GM19452 (cell line): ENCODE measurements at regions not wholly inside any gene's neighbourhood (a gene's known extent, or its start where the extent isn't known, plus 50 kb on each side); places are given as distances from the start of the nearest gene placed in this dataset.
"Not testable (repeated sequence)": the region's sequence is repeated elsewhere in the genome, so short reads cannot be mapped to it uniquely, and the experiment has no call there.

Experiments
- ATAC-seq: cut with Tn5 transposase; IDR thresholded peaks from one replicate; pipeline ENCODE4 v1.9.1; 2021; ENCODE audit not compliant: unreplicated experiment

DNA sequence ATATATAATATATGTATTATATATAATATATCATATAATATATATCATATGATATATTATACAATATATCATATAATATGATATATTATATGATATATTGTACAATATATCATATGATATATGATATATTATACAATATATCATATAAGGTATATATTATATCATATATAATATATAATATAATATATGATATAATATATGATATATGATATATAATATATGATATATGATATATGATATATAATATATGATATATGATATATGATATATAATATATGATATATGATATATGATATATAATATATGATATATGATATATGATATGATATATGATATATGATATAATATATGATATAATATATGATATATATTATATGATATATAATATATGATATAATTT is 617.3 kb downstream of the TRIB2 start:
- not testable (repeated sequence) for ATAC-seq

- no peak for ATAC-seq
Observed at GRCh38 chr2:13334545-13334944, 617.8 kb downstream of the TRIB2 start.

DNA sequence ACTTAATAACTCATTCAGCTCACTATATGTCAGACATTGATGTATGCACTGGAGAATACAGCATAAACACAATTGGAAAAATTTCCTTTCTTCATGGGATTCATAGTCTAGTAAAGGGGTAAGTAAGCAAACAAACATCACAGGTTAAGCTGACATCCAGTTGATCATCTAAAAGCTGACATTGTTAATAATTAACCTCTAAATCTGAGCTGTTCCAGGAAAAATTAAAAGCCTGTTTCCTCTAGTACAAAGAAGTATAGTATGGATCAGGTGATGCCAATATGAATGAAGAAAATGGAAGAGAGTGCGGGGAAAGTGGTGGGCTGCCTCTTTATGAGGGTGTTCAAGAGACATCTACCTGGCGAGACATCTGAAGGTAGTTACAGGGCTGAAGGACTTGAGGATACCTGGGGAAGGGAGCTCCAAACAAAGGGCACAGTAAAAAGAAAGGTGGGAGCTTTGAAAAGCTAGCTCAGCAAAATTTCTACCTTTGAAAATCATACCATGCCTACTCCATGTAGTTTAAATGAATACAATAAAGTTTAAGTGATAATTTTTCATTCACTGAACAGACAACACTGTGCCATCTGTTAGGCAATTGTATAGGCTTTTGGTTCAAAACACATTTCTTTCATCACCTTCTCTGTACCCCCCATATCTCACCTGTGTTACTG is 619.3 kb downstream of the TRIB2 start:
- ATAC-seq, result no peak

GRCh38 chr2:13351068-13351467 is 634.3 kb downstream of the TRIB2 start:
- ATAC-seq, result no peak

- ATAC-seq, result no peak
Observed at GRCh38 chr2:13353083-13353482, 636.3 kb downstream of the TRIB2 start.

- no peak for ATAC-seq
Observed at GRCh38 chr2:13354031-13354430, 637.3 kb downstream of the TRIB2 start.

- not testable (repeated sequence) for ATAC-seq
Observed at GRCh38 chr2:13381928-13382327, 665.2 kb downstream of the TRIB2 start.

DNA sequence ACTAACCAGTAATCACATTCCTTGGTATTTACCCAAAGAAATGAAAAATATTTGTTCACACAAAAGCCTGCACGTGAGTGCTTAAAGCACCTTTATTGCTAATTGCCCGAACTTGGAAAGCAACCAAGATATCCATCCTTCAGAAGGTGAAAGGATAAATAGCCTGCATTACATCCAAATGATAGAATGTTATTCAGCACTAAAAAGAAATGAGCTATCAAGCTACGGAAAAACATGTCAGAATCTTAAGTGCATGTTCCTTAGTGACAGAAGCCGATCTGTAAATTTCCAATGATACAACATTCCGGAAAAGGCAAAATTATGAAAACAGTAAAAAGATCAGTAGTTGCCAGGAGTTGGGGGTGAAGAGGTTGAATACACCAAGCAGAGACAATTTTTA is 672.4 kb downstream of the TRIB2 start:
- ATAC-seq, result not testable (repeated sequence)

- ATAC-seq, result no peak
Observed at GRCh38 chr2:13390676-13391075, 673.9 kb downstream of the TRIB2 start.

DNA sequence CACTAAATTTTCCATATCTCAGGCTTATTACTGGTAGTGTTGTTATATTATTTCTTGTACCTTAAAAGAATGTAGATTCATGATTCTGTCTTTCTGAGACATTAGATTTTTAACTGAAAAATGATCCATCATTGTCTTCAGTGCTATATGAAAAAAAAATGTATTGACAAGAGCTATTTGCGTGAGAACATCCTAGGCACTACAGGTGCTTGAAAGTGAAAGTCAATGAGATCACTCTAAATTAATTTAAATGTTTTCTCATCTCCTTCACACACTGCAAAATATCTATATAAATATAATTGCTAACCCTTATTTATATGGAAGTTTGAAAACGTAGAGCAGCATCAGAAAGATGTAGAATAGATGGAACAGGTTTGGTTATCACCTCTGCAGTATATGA is 684.6 kb downstream of the TRIB2 start:
- no peak for ATAC-seq

DNA sequence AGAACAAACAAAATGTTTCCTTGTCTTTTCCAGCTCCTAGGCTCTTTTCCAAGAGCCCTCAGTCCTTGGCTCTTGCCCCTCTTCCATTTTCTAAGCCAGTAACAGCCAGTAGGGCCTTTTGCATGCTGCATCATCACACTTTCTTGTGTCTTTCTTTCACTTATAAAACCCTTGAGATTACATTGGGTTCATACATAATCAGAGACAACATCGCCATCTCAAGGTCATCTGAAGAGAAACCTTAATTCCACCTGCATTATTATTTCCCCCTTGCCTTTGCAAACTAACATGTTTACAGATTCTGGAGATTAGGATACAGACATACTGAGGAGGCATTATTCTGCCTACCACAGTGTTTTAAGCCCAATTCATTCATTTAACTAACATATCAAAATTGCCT is 697.3 kb downstream of the TRIB2 start:
- no peak for ATAC-seq

GRCh38 chr2:13414897-13415296 is 698.2 kb downstream of the TRIB2 start:
- no peak for ATAC-seq

DNA sequence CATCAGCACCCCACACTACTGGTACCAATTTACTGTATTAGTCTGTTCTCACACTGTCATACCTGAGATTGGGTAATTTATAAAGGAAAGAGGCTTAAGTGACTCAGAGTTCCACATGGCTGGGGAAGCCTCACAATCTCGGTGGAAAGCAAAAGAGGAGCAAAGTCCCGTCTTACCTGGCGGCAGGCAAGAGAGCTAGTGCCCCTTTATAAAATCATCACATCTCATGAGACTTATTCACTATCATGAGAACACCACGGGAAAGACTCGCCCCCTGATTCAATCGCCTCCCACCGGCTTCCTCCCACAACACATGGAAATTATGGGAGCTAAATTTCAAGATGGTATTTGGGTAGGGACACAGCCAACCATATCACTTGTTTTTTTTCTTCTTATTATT is 717.2 kb downstream of the TRIB2 start:
- no peak for ATAC-seq

DNA sequence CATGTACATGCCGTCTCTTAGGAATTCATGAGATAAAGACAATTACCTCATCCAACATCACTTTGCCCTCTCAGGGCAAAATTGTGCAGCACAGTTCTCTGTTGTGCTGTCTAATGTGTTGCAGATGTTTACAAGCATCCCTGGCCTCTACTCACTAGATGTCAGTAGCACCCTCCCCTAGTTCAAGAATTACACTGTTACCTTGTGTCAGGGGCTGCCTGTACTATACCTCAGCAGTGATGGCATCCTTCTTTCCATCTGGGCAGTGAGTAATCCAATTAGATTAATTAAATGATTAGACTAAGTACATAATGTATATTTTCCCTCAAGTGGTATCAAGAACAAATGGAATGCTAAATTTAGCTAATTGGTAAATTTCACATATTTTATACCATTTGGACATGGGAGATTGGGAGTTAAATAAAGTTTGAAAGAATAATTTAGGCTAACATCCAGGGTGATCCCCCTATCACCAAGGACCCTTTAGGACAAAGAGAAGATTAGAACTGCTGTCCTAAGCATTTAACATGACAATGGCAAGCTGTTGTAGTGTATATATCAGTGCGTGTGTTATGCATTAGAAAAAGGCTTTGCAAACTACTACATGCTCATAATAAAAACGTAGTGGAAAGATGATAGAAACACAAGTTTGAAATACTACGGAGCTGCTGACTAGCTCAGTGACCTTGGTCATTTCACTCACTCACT is 727.0 kb downstream of the TRIB2 start:
- not testable (repeated sequence) for ATAC-seq

DNA sequence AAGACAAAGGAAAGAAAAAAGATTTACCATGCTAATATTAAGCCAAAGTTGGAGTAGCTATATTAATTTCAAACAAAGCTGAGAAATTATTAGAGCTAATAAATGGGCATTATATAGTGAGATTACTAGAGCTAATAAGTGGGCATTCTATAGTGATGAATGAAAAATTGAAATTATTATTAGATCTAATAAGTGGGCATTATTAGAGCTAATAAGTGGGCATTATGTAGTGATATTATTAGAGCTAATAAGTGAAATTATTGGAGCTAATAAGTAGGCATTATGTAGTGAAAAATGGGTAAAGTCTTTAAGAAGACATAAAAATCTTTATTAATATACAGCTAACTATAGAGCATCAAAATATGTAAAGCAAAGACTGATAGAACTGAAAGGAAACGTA is 745.7 kb downstream of the TRIB2 start:
- ATAC-seq, result no peak

- ATAC-seq, result no peak
Observed at GRCh38 chr2:13466076-13466475, 749.3 kb downstream of the TRIB2 start.

- ATAC-seq, result no peak
Observed at GRCh38 chr2:13474538-13474937, 757.8 kb downstream of the TRIB2 start.

- peak; percentile 83 for ATAC-seq
Observed at GRCh38 chr2:13480057-13480456, 763.3 kb downstream of the TRIB2 start.

GRCh38 chr2:13481201-13481600 is 764.5 kb downstream of the TRIB2 start:
- no peak for ATAC-seq

GRCh38 chr2:13485256-13485655 is 768.5 kb downstream of the TRIB2 start:
- no peak for ATAC-seq

DNA sequence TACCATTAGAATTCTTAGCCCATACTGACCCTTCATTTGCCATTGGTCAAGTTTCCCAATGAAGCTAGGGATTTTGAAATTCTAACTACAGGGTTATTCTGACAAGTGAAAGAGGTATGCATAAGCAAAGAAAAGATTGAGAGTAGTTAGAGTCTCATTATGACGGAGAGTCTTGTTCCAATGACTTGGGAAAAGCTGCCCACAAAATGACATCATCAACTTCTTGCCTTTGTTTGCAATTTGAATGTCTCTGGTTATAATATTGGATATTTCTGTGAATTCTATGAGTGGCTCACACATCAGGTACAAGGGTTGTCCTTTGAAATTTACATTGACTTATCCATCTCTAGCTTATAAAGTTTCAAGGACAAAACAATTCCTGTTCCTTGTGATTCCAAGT is 772.2 kb downstream of the TRIB2 start:
- ATAC-seq, result no peak

DNA sequence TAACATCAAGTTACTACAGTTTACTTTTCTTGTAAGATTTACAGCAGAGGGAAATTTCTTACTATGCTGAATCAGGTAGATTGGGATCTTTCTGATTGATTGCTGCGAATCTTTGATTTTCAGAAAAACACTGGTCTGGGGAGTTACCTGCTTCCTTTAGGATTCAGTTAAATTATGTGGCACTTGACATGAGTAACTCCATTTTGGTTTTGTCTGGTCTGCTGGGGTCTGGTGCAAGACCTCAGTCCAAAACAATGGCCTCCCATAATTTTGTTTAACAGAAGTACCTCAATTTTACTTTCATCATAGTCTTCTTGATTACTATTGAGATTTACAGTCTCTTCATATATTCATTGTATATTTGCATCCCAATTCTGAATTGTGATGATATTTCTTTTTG is 775.5 kb downstream of the TRIB2 start:
- ATAC-seq, result no peak

GRCh38 chr2:13495051-13495450 is 778.3 kb downstream of the TRIB2 start:
- ATAC-seq, result no peak
